ACHN (cell line): ENCODE measurements at regions not wholly inside any gene's neighbourhood (a gene's known extent, or its start where the extent isn't known, plus 50 kb on each side); places are given as distances from the start of the nearest gene placed in this dataset.
"Not testable (repeated sequence)": the region's sequence is repeated elsewhere in the genome, so short reads cannot be mapped to it uniquely, and the experiment has no call there.

ENCODE experiments used
- DNase-seq: peaks from one replicate; pipeline ENCODE4 v3.0.0-alpha.2; 2015
- in situ Hi-C: cut with HindIII; loops from 2 replicates; pipeline ENCODE4 v1.10.0; 2017; ENCODE audit warnings: low sequenced_read_pairs, low pct_ligation_motif_present, low pct_unique_long_range_greater_than_20kb

- DNase-seq, result no peak
- in situ Hi-C loops, result no loop called here
These were observed 1416.1 kb downstream of the GATA3 start for GRCh38 chr10:9470581-9470980.

- no peak for DNase-seq
- in situ Hi-C loops, result no loop called here
These were observed 1447.5 kb downstream of the GATA3 start for GRCh38 chr10:9501944-9502343.

- DNase-seq, result no peak
- in situ Hi-C loops, result no loop called here
These were observed 1449.7 kb downstream of the GATA3 start for GRCh38 chr10:9504227-9504626.

GRCh38 chr10:9505546-9505945, 1451.1 kb downstream of the GATA3 start:
- no peak for DNase-seq
- in situ Hi-C loops, result no loop called here

GRCh38 chr10:9508606-9509005, 1454.1 kb downstream of the GATA3 start:
- no peak for DNase-seq
- in situ Hi-C loops, result no loop called here

- no peak for DNase-seq
- in situ Hi-C loops, result no loop called here
These were observed 1456.1 kb downstream of the GATA3 start for GRCh38 chr10:9510626-9511025.

GRCh38 chr10:9515922-9516321, 1461.4 kb downstream of the GATA3 start:
- in situ Hi-C loops, result no loop called here
- no peak for DNase-seq

GRCh38 chr10:9535744-9536143, 1481.3 kb downstream of the GATA3 start:
- DNase-seq, result no peak
- in situ Hi-C loops, result no loop called here

- no peak for DNase-seq
- in situ Hi-C loops, result no loop called here
These were observed 1472.6 kb upstream of the CELF2 start for GRCh38 chr10:9545073-9545472.

GRCh38 chr10:9547936-9548904, 1469.5 kb upstream of the CELF2 start:
- in situ Hi-C loops, result no loop called here

GRCh38 chr10:9550810-9551209, 1466.9 kb upstream of the CELF2 start:
- no peak for DNase-seq
- in situ Hi-C loops, result no loop called here

More at GRCh38 chr10:9547936-9548904, 1469.5 kb upstream of the CELF2 start:
- DNase-seq, result no peak

GRCh38 chr10:9554321-9554720, 1463.4 kb upstream of the CELF2 start:
- in situ Hi-C loops, result no loop called here
- DNase-seq, result no peak

- no peak for DNase-seq
These were observed 1456.7 kb upstream of the CELF2 start for GRCh38 chr10:9560976-9561375.

GRCh38 chr10:9561821-9562505, 1455.7 kb upstream of the CELF2 start:
- no peak for DNase-seq
- in situ Hi-C loops, result no loop called here

More at GRCh38 chr10:9560976-9561375, 1456.7 kb upstream of the CELF2 start:
- in situ Hi-C loops, result no loop called here

- no peak for DNase-seq
- in situ Hi-C loops, result no loop called here
These were observed 1439.9 kb upstream of the CELF2 start for GRCh38 chr10:9577746-9578145.

- DNase-seq, result peak; percentile 3
- in situ Hi-C loops, result no loop called here
These were observed 1438.5 kb upstream of the CELF2 start for GRCh38 chr10:9579110-9579705.

GRCh38 chr10:9582803-9583202, 1434.9 kb upstream of the CELF2 start:
- in situ Hi-C loops, DNase-seq: not testable (repeated sequence)

GRCh38 chr10:9596368-9596920, 1421.2 kb upstream of the CELF2 start:
- in situ Hi-C loops, result no loop called here
- DNase-seq, result peak; percentile 54

GRCh38 chr10:9602998-9603397, 1414.7 kb upstream of the CELF2 start:
- in situ Hi-C loops, result no loop called here

More at GRCh38 chr10:9602998-9603397, 1414.7 kb upstream of the CELF2 start:
- no peak for DNase-seq
